Kidney (tissue), 13 donors: ENCODE measurements at regions not wholly inside any gene's neighbourhood (a gene's known extent, or its start where the extent isn't known, plus 50 kb on each side); places are given as distances from the start of the nearest gene placed in this dataset.

Experiments used
- DNase-seq, 5 donors: peaks; one replicate each; pipeline ENCODE4 v3.0.0-alpha.2; 2013 to 2020
- FAIRE-seq: peaks from 2 replicates; lab custom pipeline; 2012; peaks lifted over from hg19 to GRCh38; lab: Jason Lieb, UNC
- H3K27ac ChIP-seq, 2 donors: one replicate each; pipeline ENCODE4 v1.7.0; 2013; ENCODE audit warnings: low read depth in 2 of 2, low read length in 2 of 2, inconsistent platforms in 1 of 2
- H3K27me3 ChIP-seq: one replicate; pipeline ENCODE4 v1.7.1; 2013; ENCODE audit warnings: low read length, inconsistent platforms; ENCODE audit not compliant: control insufficient read depth, insufficient read depth
- H3K36me3 ChIP-seq, 3 donors: one replicate each; pipeline versions ENCODE4 v1.7.0 to v1.7.1; 2013; ENCODE audit warnings: low read length in 3 of 3, control low read depth in 1 of 3, inconsistent platforms in 1 of 3; ENCODE audit not compliant: insufficient read depth in 3 of 3, control insufficient read depth in 2 of 3
- H3K4me1 ChIP-seq, 3 donors: one replicate each; pipeline versions ENCODE4 v1.7.0 to v1.7.1; 2013; ENCODE audit warnings: low read length in 3 of 3, inconsistent platforms in 1 of 3, low read depth in 1 of 3; ENCODE audit not compliant: control insufficient read depth in 2 of 3, insufficient read depth in 2 of 3
- H3K4me3 ChIP-seq, 3 donors: one replicate each; pipeline versions ENCODE4 v1.7.0 to v1.8.1; 2013; ENCODE audit warnings: low read length in 3 of 3, control low read depth in 1 of 3, inconsistent platforms in 1 of 3
- H3K9ac ChIP-seq, 3 donors: one replicate each; pipeline versions ENCODE4 v1.7.0 to v1.7.1; 2013; ENCODE audit warnings: low read length in 3 of 3, control low read depth in 1 of 3, inconsistent platforms in 1 of 3
- H3K9me3 ChIP-seq, 3 donors: one replicate each; pipeline versions ENCODE4 v1.7.0 to v1.7.1; 2013; ENCODE audit warnings: low read length in 3 of 3, control low read depth in 1 of 3, inconsistent platforms in 1 of 3; ENCODE audit not compliant: control insufficient read depth in 2 of 3, insufficient read depth in 1 of 3
- CTCF ChIP-seq: IDR thresholded peaks from 3 replicates; pipeline ENCODE4 v1.5.1; 2012; ENCODE audit warnings: mild to moderate bottlenecking, moderate library complexity, borderline replicate concordance; ENCODE audit not compliant: insufficient read depth; ENCODE audit errors: extremely low read depth
- intact Hi-C: fragments of 100-400 bp; cut with DNase I; formaldehyde crosslinking; loops from one replicate; pipeline ENCODE4 v1.11.1; 2022
- donor health status: control.
- donor health status: control.
- donor health status: control.
- donor health status: control.
- donor health status: control.
- donor health status: DM: yes; HTN: yes; CAD: no.
- donor health status: Normal renal cell carcinoma (clear cell type).

DNA sequence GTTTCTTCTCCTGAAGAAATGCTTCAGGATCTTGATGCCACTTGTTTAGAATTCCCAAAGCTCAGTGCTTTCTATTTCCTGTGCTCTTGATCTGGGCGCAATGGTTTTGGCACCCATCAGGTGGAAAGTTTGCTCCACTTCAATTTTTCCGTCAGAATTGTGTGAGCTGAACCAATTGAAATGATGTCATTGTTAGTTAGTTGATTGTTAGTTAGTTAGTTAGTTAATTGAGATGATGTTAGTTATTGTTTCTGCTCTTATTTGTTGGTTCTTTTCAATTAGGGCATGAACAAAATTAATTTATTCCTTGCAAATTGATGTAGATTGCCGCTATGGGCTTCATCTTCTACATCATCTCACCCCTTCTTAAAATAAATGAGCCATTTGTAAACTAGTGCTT, 252.6 kb downstream of the BAMBI start:
- TF ChIP-seq CTCF: no peak
- H3K9me3 ChIP-seq: peaks cover 0 to 4% (median 0%) of the 10 kb centered on the region in 3 donors
- intact Hi-C loops: no loop called here
- no peaks in the 10 kb centered on the region for H3K36me3 ChIP-seq
- H3K27me3 ChIP-seq: no peaks in the 10 kb centered on the region
- no peak overlapping the region for H3K9ac ChIP-seq
- no peak overlapping the region for H3K4me3 ChIP-seq
- FAIRE-seq (no peak), DNase-seq (no peak)
- no peaks in the 10 kb centered on the region for H3K4me1 ChIP-seq
- no peak overlapping the region for H3K27ac ChIP-seq

- Histone ChIP-seq H3K4me1 (no peaks in the 10 kb centered on the region), H3K9me3 (peaks cover 0 to 4% (median 0%) of the 10 kb centered on the region in 3 donors), H3K4me3 (no peak overlapping the region), H3K9ac (no peak overlapping the region), H3K27ac (no peak overlapping the region), H3K36me3 (no peaks in the 10 kb centered on the region), H3K27me3 (no peaks in the 10 kb centered on the region)
- intact Hi-C loops: no loop called here
- no peak for TF ChIP-seq CTCF
- DNase-seq (no peak), FAIRE-seq (no peak)
Observed at GRCh38 chr10:28930514-28931495, 253.5 kb downstream of the BAMBI start.

DNA sequence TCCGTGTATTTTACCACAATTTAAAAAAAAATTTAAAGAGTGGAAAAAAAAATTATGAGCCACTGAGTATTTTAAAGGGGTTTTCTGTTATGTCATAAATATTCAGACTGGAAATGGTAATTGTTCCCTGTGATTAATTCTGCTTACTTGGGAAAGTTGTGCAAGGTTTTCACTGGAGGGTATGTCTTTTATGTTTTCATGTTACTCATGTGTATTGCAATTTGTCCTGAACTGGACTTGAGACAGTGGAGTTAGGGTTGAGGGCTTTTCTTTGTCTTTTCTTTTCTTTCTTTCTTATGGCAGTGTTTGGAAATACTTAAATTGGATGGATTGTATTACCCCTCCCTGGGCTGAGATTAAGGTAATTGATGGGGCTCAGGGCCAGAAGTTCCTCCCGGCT, 257.7 kb downstream of the BAMBI start:
- FAIRE-seq (no peak), DNase-seq (peak in 1 of 5 donors; percentile 48)
- TF ChIP-seq CTCF: no peak
- Histone ChIP-seq H3K4me3 (no peak overlapping the region), H3K9ac (no peak overlapping the region), H3K36me3 (no peaks in the 10 kb centered on the region), H3K27me3 (no peaks in the 10 kb centered on the region), H3K4me1 (peaks cover 0 to 5% (median 0%) of the 10 kb centered on the region in 3 donors), H3K27ac (no peak overlapping the region), H3K9me3 (no peaks in the 10 kb centered on the region)
- intact Hi-C loops: no loop called here
